Erythroblast (primary cell): ENCODE measurements at regions not wholly inside any gene's neighbourhood (a gene's known extent, or its start where the extent isn't known, plus 50 kb on each side); places are given as distances from the start of the nearest gene placed in this dataset.

Experiments used
- GATA1 ChIP-seq: IDR thresholded peaks from 2 replicates; pipeline ENCODE4 v1.6.1; 2011; ENCODE audit warnings: low read depth, mild to moderate bottlenecking, control low read depth, low read length, moderate library complexity
- POLR2A ChIP-seq: IDR thresholded peaks from 2 replicates; pipeline ENCODE4 v1.6.1; 2011; ENCODE audit warnings: mild to moderate bottlenecking, low read length

- TF ChIP-seq POLR2A (no peak), GATA1 (no peak)
These were observed 98.2 kb upstream of the RPS23 start for GRCh38 chr5:82376307-82376706.
